ENCODE measurements at regions not wholly inside any gene's neighbourhood (a gene's known extent, or its start where the extent isn't known, plus 50 kb on each side); places are given as distances from the start of the nearest gene placed in this dataset.
"Not testable (repeated sequence)": the region's sequence is repeated elsewhere in the genome, so short reads cannot be mapped to it uniquely, and the experiment has no call there.

DNA sequence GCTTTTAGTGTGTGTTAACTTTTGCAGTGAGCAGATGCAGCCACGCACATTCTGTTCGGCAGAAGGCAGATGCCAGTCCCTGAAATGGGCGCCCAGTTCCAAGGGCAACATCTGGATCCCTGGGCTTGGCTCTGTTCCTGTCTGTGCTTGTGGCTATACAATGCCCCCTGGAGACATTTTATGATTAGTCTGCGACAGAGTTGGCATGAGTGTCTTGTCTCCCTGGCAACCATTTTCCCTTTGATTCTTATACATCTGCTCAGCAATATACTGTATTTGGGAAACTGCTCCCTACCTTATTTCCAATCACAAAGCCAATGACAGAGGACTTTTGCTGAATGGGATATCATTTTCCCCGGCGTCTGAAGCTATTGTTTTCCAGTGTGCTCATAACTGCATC lies 1629.5 kb upstream of the GOT2 start (continued):
- TF ChIP-seq, protein P1, sequence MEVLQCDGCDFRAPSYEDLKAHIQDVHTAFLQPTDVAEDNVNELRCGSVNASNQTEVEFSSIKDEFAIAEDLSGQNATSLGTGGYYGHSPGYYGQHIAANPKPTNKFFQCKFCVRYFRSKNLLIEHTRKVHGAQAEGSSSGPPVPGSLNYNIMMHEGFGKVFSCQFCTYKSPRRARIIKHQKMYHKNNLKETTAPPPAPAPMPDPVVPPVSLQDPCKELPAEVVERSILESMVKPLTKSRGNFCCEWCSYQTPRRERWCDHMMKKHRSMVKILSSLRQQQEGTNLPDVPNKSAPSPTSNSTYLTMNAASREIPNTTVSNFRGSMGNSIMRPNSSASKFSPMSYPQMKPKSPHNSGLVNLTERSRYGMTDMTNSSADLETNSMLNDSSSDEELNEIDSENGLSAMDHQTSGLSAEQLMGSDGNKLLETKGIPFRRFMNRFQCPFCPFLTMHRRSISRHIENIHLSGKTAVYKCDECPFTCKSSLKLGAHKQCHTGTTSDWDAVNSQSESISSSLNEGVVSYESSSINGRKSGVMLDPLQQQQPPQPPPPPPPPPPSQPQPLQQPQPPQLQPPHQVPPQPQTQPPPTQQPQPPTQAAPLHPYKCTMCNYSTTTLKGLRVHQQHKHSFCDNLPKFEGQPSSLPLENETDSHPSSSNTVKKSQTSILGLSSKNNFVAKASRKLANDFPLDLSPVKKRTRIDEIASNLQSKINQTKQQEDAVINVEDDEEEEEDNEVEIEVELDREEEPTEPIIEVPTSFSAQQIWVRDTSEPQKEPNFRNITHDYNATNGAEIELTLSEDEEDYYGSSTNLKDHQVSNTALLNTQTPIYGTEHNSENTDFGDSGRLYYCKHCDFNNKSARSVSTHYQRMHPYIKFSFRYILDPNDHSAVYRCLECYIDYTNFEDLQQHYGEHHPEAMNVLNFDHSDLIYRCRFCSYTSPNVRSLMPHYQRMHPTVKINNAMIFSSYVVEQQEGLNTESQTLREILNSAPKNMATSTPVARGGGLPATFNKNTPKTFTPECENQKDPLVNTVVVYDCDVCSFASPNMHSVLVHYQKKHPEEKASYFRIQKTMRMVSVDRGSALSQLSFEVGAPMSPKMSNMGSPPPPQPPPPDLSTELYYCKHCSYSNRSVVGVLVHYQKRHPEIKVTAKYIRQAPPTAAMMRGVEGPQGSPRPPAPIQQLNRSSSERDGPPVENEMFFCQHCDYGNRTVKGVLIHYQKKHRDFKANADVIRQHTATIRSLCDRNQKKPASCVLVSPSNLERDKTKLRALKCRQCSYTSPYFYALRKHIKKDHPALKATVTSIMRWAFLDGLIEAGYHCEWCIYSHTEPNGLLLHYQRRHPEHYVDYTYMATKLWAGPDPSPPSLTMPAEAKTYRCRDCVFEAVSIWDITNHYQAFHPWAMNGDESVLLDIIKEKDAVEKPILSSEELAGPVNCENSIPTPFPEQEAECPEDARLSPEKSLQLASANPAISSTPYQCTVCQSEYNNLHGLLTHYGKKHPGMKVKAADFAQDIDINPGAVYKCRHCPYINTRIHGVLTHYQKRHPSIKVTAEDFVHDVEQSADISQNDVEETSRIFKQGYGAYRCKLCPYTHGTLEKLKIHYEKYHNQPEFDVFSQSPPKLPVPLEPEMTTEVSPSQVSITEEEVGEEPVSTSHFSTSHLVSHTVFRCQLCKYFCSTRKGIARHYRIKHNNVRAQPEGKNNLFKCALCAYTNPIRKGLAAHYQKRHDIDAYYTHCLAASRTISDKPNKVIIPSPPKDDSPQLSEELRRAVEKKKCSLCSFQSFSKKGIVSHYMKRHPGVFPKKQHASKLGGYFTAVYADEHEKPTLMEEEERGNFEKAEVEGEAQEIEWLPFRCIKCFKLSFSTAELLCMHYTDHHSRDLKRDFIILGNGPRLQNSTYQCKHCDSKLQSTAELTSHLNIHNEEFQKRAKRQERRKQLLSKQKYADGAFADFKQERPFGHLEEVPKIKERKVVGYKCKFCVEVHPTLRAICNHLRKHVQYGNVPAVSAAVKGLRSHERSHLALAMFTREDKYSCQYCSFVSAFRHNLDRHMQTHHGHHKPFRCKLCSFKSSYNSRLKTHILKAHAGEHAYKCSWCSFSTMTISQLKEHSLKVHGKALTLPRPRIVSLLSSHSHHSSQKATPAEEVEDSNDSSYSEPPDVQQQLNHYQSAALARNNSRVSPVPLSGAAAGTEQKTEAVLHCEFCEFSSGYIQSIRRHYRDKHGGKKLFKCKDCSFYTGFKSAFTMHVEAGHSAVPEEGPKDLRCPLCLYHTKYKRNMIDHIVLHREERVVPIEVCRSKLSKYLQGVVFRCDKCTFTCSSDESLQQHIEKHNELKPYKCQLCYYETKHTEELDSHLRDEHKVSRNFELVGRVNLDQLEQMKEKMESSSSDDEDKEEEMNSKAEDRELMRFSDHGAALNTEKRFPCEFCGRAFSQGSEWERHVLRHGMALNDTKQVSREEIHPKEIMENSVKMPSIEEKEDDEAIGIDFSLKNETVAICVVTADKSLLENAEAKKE (CRISPR knock-in tag; IDR thresholded peaks at IDR 0.05): no peak
- no peak for TF ChIP-seq ZNF114 (CRISPR knock-in tag; IDR thresholded peaks at IDR 0.05)
- TF ChIP-seq STAT1 (IDR thresholded peaks at IDR 0.05; ENCODE audit: unreplicated experiment): no peak
- TF ChIP-seq ZNF331 (CRISPR knock-in tag; IDR thresholded peaks at IDR 0.05; ENCODE audit: low read depth): no peak
- no peak for TF ChIP-seq NANOG (IDR thresholded peaks at IDR 0.05; ENCODE audit: borderline replicate concordance)

DNA sequence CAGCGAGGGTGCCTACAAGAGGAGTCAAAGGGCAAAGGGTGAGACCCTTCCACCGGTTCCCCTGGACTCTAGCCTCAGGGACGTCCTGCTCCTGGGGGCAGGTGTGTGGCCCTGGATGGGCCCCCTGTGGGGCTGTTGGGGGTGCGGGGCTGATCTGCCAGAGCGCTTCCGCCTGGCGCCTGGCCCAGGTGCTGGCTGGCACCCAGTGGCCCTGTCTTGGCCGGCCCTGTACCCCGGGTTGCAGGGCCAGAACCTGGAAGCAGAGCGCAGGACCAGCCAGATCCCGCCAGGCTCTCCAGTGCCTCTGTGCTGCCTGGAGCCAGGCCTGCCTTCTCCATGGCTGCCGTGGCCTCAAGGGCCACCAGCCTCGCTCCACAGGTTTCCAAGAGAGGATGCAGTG lies 1625.8 kb upstream of the GOT2 start:
- not testable (repeated sequence) for H4K20me1 ChIP-seq (replicated peaks; ENCODE audit: insufficient read depth); H3K36me3 ChIP-seq (ENCODE audit: insufficient read depth); H3K9me3 Mint-ChIP-seq; DNase-seq (ENCODE audit: low spot score); H3K27ac ChIP-seq (ENCODE audit: low read depth); H3K27me3 ChIP-seq (ENCODE audit: insufficient read depth); H3K9me2 ChIP-seq (ENCODE audit: insufficient read depth); ATAC-seq; H3K27me3 Mint-ChIP-seq (ENCODE audit: insufficient read depth, low read depth, poor library complexity); H3K4me3 Mint-ChIP-seq; H3K36me3 Mint-ChIP-seq (ENCODE audit: low read depth); H3K4me2 ChIP-seq; H3F3A ChIP-seq (replicated peaks; ENCODE audit: low read depth); H2AFZ ChIP-seq; H3K4me1 Mint-ChIP-seq; H3K27ac Mint-ChIP-seq; H3K4me3 ChIP-seq; H3K4me1 ChIP-seq (ENCODE audit: insufficient read depth); H3K79me2 ChIP-seq (replicated peaks; ENCODE audit: insufficient read depth)

DNA sequence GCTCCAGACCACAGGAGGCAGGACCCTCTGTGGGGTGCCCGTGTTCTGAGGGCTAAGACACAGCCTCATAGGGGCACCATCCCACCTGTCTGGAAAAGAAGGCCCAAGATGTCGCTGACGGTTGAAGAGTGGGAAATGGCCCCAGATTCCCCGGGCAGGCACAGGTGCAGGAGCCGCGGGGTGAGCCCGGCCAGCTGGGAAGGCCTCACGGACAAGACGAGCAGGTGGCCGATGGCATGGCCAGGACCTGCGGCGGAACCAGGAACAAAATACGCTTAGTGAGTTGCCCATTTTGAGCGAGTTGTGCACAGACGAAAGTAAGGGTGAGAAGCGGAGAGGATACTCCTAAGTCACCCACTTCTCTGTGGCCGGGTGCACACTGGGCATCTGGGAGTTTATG lies 1625.3 kb upstream of the GOT2 start:
- H3K4me1 ChIP-seq (ENCODE audit: insufficient read depth); H3K4me3 Mint-ChIP-seq; H3K4me2 ChIP-seq; H3K27ac ChIP-seq (ENCODE audit: low read depth); ATAC-seq; H3K36me3 Mint-ChIP-seq (ENCODE audit: low read depth); H3K27me3 ChIP-seq (ENCODE audit: insufficient read depth); H3K36me3 ChIP-seq (ENCODE audit: insufficient read depth); H3K9me2 ChIP-seq (ENCODE audit: insufficient read depth); H3K27me3 Mint-ChIP-seq (ENCODE audit: insufficient read depth, low read depth, poor library complexity); H3K79me2 ChIP-seq (replicated peaks; ENCODE audit: insufficient read depth); H3K4me1 Mint-ChIP-seq; H3K27ac Mint-ChIP-seq; H3F3A ChIP-seq (replicated peaks; ENCODE audit: low read depth); DNase-seq (ENCODE audit: low spot score); H3K4me3 ChIP-seq; H3K9me3 Mint-ChIP-seq; H2AFZ ChIP-seq; H4K20me1 ChIP-seq (replicated peaks; ENCODE audit: insufficient read depth): not testable (repeated sequence)

DNA sequence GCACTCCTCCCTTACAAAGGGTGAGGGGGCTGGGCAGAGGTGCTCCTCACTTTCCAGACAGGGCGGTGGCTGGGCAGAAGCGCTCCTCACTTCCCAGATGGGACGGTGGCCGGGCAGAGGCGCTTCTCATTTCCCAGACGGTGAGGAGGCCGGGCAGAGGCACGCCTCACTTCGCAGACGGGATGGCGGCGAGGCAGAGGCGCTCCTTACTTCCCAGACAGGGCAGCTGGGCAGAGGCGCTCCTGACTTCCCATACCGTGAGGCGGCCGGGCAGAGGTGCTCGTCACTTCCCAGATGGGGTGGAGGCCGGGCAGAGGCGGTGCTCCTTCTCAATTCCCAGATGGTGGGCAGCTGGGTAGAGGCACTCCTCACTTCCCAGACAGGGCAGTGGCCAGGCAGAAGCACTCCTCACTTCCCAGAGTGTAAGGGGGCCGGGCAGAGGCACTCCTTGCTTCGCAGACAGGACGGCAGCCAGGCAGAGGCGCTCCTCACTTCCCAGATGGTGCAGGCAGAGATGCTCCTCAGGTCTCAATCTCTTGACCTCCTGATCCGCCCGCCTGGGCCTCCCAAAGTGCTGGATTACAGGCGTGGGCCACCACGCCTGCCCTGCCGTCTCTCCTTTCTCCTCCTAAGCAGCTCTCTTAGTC lies 1623.9 kb upstream of the GOT2 start:
- H3K4me2 ChIP-seq; H3K27ac Mint-ChIP-seq; H3K4me1 Mint-ChIP-seq; H3K4me3 ChIP-seq; ATAC-seq; H3K36me3 ChIP-seq (ENCODE audit: insufficient read depth); H3K36me3 Mint-ChIP-seq (ENCODE audit: low read depth); H3K27me3 Mint-ChIP-seq (ENCODE audit: insufficient read depth, low read depth, poor library complexity); H3K79me2 ChIP-seq (replicated peaks; ENCODE audit: insufficient read depth); H3K9me2 ChIP-seq (ENCODE audit: insufficient read depth); H3F3A ChIP-seq (replicated peaks; ENCODE audit: low read depth); H4K20me1 ChIP-seq (replicated peaks; ENCODE audit: insufficient read depth); H3K27ac ChIP-seq (ENCODE audit: low read depth); H2AFZ ChIP-seq; H3K9me3 Mint-ChIP-seq; DNase-seq (ENCODE audit: low spot score); H3K4me1 ChIP-seq (ENCODE audit: insufficient read depth); H3K27me3 ChIP-seq (ENCODE audit: insufficient read depth); H3K4me3 Mint-ChIP-seq: not testable (repeated sequence)
